ENCODE measurements at regions not wholly inside any gene's neighbourhood (a gene's known extent, or its start where the extent isn't known, plus 50 kb on each side); places are given as distances from the start of the nearest gene placed in this dataset.

- TF ChIP-seq CTCF (IDR thresholded peaks at IDR 0.05) (no peak), POLR2A (IDR thresholded peaks at IDR 0.05) (no peak), POLR2AphosphoS5 (IDR thresholded peaks at IDR 0.05) (no peak), EP300 (IDR thresholded peaks at IDR 0.05) (no peak)
Measured at GRCh38 chr10:83458611-83459010, 680.7 kb upstream of the GHITM start.
